Tibial nerve (tissue), 3 donors: ENCODE measurements at regions not wholly inside any gene's neighbourhood (a gene's known extent, or its start where the extent isn't known, plus 50 kb on each side); places are given as distances from the start of the nearest gene placed in this dataset.

Experiments
- CTCF ChIP-seq, 5 experiments: fragments of 200-600 bp in 3 of 5; fragments of 450-650 bp in 2 of 5; sonication (generic) in 3 of 5; IDR thresholded peaks; one replicate each; pipeline ENCODE4 v1.5.1; 2016 to 2019; ENCODE audit warnings: antibody characterized with exemption in 5 of 5, mild to moderate bottlenecking in 3 of 5, moderate library complexity in 2 of 5
- POLR2A ChIP-seq, 2 donors: fragments of 450-650 bp; IDR thresholded peaks; one replicate each; pipeline ENCODE4 v1.6.1; 2017; ENCODE audit warnings: antibody characterized with exemption in 2 of 2, mild to moderate bottlenecking in 2 of 2, moderate library complexity in 2 of 2

- TF ChIP-seq CTCF (IDR thresholded peaks at IDR 0.05) (no peak), POLR2A (IDR thresholded peaks at IDR 0.05) (no peak)
Measured at GRCh38 chr17:70288540-70289290, 119.4 kb downstream of the KCNJ2 start.
